WI38 (cell line): ENCODE measurements at regions not wholly inside any gene's neighbourhood (a gene's known extent, or its start where the extent isn't known, plus 50 kb on each side); places are given as distances from the start of the nearest gene placed in this dataset.

Source experiments
- H3K4me3 ChIP-seq: 2 replicates; pipeline ENCODE4 v1.5.1; 2011; ENCODE audit warnings: low read depth, mild to moderate bottlenecking, control low read depth, low read length
- CTCF ChIP-seq: IDR thresholded peaks from 2 replicates; pipeline ENCODE4 v1.5.1; 2012; ENCODE audit warnings: low read depth, mild to moderate bottlenecking, control low read depth, low read length

- TF ChIP-seq CTCF: no peak
- no peak overlapping the region for H3K4me3 ChIP-seq
These were observed 873.2 kb downstream of the GATA3 start for GRCh38 chr10:8927705-8928104.

- TF ChIP-seq CTCF: no peak
These were observed 892.0 kb downstream of the GATA3 start for GRCh38 chr10:8946451-8946850.

GRCh38 chr10:8950978-8951377, 896.5 kb downstream of the GATA3 start:
- TF ChIP-seq CTCF: no peak
- H3K4me3 ChIP-seq: no peak overlapping the region

More at GRCh38 chr10:8946451-8946850, 892.0 kb downstream of the GATA3 start:
- no peak overlapping the region for H3K4me3 ChIP-seq

- no peak for TF ChIP-seq CTCF
- no peak overlapping the region for H3K4me3 ChIP-seq
These were observed 897.1 kb downstream of the GATA3 start for GRCh38 chr10:8951440-8952089.

- H3K4me3 ChIP-seq: no peak overlapping the region
- no peak for TF ChIP-seq CTCF
These were observed 901.9 kb downstream of the GATA3 start for GRCh38 chr10:8956400-8956799.

GRCh38 chr10:8962249-8962648, 907.8 kb downstream of the GATA3 start:
- no peak for TF ChIP-seq CTCF
- H3K4me3 ChIP-seq: no peak overlapping the region

GRCh38 chr10:8967061-8967460, 912.6 kb downstream of the GATA3 start:
- no peak for TF ChIP-seq CTCF
- no peak overlapping the region for H3K4me3 ChIP-seq
